ENCODE measurements at regions not wholly inside any gene's neighbourhood (a gene's known extent, or its start where the extent isn't known, plus 50 kb on each side); places are given as distances from the start of the nearest gene placed in this dataset.
"Not testable (repeated sequence)": the region's sequence is repeated elsewhere in the genome, so short reads cannot be mapped to it uniquely, and the experiment has no call there.

DNA sequence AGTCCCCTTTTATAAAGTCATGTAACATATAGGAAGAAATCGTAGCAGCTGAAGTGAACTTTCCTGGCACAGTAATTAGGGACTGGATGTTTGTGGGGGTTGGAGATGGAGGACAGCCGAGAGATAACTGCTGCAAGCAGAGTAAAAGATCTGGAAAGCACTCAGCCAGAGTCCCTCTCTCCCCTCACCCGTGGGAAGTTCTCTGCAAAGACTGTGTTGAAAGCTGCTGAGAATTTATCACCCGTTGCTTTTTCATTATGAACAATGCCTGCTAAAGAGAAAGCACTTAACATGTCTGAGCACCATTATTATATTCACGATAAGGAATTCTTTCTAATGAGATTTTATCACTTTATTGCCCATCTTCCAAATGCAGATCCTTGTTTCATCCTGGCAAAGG is 248.8 kb downstream of the SHOX2 start:
- DNase-seq (ENCODE audit: low read depth, low spot score), result no peak

DNA sequence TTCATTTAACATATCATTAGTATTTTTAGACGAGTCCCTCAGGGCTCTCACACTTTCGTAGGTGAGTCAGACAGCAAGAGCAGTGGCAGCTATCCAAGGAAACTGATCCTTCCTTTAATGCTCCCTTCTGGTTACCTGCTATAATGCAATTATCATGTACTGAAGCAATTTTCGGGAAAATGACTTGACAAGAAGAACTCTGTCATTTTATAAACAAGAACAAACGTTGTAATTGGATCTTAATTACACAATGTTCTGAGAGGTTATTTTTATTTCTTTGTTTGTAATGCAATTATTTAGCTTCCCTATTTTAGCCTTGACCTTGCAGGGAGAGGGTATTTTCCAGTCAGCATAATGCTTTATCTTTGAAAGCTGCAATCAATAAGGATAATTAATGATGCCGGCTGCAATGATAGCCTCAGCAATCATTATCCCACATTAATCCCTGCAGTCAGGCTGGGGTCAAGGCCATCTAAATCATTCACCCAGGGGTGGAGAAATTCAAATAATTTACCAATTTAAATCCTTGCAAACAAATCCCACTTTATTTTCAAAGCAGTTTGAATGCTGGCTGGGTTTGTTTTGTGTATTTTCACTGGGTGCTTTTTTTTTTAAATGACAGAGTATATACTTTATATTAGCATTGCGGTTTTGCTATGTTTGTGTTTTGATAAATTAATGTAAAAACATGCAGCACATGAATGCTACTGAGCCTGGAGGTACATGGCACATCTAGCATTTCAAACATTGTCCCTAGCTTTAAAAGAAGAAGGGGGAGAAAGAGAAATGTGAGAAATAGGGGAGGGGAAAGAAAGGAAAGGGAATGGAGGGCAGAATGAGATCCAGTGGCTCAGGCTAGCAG is 249.9 kb downstream of the SHOX2 start:
- no peak for DNase-seq (ENCODE audit: low read depth, low spot score)

DNA sequence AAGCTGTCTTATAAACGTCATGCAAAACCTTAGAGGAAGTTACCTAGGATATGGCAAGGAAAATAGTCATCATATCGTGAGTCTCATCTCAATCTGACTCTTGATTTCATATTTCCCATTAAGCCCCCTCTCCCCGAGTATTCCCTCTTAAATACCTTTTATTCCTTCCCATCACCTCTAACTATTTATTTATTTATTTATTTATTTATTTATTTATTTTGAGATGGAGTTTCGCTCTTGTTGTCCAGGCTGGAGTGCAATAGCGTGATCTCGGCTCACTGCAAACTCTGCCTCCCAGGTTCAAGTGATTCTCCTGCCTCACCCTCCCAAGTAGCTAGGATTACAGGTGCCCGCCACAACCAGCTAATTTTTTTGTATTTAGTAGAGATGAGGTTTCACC is 260.4 kb downstream of the SHOX2 start:
- DNase-seq (ENCODE audit: low read depth, low spot score), result not testable (repeated sequence)

DNA sequence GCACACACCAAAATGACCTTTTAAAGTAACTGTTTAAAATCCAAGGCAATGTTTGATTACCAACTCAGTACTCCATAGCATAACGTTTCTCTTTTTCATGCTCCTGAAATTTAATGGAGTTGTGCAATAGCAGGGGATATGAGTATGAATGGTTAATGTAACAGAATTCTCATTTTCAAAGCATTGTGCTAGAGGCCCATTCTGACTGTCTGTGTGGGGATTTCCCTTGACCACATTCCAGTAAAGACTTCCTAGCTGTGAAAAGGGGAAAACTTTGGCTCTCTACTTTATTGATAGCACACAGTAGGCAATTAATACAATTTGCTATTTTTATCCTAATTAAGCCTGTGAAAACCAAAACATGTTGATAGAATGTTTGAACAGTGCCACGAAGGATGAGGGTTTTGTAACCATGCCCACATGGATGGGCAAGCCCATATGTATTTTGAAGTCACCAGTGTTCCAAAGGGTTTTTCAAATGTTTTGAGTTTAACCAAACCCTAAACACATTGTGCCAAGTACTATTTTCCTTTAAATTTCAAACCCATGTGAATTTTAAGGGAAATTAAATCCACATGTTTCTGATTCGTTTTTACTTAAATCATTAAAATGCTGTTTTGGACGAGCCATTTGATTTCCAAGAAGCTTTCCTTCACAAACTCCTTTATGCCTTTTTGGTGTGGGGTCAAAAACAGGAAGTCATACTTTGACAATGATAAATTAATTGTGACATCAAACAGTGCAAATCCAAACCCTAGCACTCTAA is 261.2 kb downstream of the SHOX2 start:
- no peak for DNase-seq (ENCODE audit: low read depth, low spot score)

DNA sequence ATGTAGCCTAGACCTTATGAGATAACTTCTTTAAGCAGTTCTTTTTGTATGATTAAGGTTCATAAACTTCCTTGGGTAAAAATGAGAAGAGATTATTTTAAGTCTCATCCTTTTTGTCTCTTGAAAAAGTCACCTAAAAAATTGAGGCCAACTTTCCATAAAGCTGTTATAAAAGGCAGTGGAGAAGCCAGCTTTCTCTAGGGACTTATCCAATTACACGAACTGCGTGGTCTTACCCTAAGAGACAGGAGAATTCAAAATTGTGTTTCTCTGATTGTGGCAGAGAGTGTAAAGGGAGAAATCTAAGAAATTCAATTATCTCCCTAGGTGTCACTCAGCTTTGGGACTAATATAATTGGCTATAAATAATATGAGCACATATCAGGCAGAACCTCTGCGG is 262.0 kb downstream of the SHOX2 start:
- no peak for DNase-seq (ENCODE audit: low read depth, low spot score)

DNA sequence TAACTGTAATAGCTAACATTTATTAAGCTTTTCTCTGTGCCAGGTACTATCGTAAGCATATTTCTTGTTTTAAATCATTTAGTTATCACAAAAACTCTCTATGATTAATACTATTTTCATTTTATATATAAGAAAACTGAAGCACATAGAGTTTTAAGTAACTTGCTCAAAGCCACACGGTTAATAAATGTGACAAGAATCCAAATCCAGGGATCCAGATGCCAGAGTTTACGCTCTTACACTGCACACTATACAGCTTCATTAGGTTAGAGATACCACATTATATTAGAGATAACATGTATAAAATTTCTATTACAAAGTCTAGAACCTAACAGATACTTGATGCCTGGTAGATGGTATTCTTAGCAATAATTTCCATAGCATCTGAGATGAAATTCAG is 265.2 kb downstream of the SHOX2 start:
- no peak for DNase-seq (ENCODE audit: low read depth, low spot score)

DNA sequence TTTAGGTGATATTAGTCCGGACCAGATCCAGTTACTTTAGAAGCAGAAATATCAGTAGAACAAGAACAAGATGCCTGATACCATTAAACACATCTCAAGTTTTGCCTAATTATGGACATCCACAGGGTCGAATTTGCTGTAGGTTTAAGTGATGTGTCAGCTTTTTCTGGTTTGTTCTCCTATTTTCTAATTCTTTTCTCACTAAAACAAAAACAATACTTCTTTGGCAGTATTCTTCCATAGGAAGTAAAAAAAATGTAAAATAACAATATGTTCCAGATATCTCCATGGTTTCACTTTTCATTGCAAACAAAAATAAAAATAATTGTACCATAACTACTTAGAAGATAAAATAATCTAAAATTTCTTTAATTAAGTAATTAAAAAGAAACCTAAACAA is 265.7 kb downstream of the SHOX2 start:
- no peak for DNase-seq (ENCODE audit: low read depth, low spot score)

DNA sequence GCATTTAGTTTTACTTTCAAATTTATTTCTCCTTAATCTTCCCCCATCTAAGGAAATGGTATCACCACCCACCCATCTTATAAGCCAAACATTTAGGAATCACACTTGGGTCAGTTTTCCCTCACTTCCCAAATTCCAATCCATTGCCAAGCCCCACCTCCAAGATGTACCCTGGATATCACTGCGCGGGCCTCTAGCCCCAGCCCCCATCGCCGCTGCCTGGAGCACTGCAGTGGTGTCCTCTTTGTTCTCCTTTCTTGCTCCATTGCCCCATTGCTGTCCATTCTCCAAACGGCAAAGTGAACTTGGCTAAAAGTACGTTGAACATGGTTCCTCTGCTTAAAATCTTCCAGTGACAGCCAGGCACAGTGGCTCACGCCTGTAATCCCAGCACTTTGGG is 267.8 kb downstream of the SHOX2 start:
- no peak for DNase-seq (ENCODE audit: low read depth, low spot score)

DNA sequence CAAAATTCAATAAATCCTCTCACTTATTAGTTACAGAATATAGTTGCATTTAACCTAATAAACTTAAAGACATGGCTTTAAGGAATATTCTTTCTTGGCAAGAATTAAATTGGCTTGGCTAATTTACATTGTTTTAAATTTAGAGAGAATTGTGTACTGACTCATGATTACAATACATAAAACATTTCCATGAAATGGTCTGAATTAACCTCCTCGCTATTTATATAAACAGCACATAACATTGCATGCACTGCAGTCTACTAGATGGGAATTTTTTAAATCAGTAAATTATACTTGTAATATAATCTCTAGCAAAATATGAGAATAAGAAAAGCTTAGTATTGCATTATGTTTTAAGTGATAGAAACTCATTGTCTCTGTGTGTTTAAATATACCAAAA is 268.9 kb downstream of the SHOX2 start:
- no peak for DNase-seq (ENCODE audit: low read depth, low spot score)

DNA sequence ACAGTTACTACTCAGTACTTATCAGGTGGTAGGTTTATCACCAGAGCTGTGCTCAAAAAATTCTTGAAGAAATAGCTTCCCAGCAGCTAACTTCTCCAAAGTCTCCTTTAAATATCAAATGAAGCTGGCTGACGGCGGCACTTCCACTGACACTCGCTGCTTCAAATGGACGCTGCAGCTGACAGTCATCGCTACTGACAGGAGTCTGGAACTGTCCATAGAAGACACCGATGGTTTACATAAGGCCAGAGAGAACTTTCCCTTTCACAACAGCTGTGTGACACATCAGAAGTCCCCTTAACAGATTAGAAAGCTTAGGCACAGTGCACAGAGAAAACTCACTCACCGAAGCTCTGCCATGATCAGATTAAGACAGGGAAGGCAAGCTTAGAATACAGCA is 270.2 kb downstream of the SHOX2 start:
- no peak for DNase-seq (ENCODE audit: low read depth, low spot score)

DNA sequence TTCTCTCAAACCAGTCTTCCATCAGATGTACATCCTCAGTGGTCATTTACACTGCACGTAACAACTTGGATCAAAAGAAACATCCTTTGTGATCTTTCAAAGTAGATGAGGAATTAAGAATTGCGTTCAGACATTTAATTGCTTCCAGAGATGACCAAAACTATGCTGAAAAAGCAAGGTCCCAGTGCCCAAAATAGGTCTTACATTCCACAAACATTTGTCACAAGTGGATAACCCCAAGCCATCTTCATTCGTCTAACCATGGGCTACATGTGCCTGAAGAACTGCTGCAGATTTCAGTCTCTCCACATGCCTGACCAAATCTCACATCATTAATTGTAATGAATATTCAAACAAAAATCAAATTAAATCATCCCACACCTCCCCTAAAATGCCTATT is 273.6 kb downstream of the SHOX2 start:
- DNase-seq (ENCODE audit: low read depth, low spot score), result no peak

DNA sequence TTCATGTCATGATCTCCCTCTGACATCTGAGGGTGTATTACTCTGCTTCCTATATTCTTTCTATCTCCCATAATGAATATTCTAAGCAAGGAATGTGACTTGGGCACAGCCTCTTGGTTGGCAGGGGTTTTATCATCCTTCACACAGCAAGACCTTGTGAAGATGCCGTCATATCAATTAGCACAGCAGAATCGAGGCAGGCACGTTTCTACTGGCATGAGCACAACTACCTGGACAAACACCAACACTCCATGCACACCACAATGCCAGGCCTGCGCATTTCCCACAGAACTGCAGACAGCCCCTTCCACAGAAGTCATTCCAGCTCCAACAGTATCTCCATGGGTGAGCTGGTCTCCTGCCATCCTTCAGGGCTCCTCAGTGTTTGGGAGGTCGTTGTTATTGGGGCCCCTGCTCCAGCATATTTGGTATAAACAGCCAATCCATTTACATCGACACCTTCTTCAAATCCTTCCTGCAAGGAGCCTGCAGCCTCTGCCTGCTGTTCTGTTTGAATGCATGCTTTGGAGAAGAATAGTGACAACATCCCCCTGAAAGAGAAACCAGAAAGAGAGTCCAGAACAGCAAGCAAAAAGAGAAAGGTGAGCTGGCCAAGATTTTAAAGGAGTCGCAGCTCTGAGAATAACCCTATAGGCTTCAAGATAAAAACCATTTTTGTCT is 275.5 kb downstream of the SHOX2 start:
- no peak for DNase-seq (ENCODE audit: low read depth, low spot score)

DNA sequence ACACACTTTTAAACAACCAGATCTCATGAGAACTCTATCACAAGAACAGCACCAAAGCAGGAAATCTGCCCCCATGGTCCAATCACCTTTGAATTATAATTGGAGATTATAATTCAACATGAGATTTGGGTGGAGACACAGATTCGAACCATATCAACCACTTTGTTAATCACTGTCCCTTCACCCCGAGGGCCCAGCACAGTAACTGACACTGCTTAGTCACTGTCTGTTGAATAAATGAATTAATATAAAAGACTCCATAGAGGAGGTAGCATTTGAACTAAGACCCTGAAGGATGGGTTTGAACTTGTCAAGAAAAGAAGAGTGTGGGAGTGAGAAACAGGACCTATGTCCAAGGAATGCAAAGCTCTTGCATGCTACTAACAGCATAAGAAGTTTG is 276.4 kb downstream of the SHOX2 start:
- DNase-seq (ENCODE audit: low read depth, low spot score), result no peak

DNA sequence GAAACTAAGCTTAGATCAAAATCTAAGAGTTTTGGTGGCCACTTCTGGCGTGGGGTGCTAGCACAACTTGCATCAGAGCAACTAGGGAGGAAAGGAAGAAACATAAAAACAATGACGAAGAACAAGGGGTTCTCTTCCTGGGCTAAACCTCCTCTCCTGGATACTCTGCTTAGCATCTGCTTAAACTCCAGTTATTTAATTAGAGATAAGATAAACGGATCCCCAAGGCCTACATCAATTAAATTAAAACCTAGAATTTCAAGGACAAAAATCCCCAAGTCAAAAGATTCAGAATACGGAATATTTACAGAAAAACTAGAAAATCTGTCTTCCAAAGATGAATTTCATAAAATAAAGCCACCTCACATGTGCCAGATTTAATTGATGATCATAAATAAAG is 281.9 kb downstream of the SHOX2 start:
- DNase-seq (ENCODE audit: low read depth, low spot score), result no peak

DNA sequence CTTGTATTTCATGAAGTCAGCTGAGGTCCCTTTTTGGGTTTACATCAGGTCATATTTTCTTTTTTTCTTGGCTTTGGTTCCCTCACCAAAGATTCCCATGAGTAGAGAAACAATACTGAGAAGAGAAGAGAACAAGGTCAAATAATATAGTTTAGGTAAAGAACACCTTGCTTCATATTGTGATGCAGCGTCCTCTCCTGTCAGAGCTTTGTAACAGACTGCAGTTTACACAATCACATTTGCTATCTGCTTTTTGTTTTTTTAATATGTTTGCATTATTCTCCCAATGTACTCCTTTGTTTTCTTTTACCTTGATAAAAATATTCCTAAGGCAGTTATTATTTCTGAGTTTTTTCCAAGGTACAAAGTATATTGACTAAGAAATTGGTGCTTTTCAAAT is 283.2 kb downstream of the SHOX2 start:
- no peak for DNase-seq (ENCODE audit: low read depth, low spot score)

DNA sequence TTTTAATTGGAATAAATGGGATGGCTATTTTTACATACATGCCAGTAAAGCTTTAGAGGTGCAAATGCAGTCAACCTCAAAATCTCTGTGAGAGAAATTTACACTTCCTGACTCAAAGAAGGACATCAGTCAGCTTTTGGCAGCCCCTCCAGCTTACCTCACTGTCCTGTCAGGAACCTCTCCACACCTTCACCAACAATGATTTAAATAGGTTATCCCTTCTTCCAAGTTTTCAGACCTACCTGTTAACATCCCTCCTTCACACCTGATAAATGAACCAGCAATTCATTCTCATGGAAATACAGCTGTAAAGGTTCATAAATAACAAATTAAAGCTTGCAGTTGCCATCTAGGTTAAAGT is 286.1 kb downstream of the SHOX2 start:
- DNase-seq (ENCODE audit: low read depth, low spot score), result no peak

DNA sequence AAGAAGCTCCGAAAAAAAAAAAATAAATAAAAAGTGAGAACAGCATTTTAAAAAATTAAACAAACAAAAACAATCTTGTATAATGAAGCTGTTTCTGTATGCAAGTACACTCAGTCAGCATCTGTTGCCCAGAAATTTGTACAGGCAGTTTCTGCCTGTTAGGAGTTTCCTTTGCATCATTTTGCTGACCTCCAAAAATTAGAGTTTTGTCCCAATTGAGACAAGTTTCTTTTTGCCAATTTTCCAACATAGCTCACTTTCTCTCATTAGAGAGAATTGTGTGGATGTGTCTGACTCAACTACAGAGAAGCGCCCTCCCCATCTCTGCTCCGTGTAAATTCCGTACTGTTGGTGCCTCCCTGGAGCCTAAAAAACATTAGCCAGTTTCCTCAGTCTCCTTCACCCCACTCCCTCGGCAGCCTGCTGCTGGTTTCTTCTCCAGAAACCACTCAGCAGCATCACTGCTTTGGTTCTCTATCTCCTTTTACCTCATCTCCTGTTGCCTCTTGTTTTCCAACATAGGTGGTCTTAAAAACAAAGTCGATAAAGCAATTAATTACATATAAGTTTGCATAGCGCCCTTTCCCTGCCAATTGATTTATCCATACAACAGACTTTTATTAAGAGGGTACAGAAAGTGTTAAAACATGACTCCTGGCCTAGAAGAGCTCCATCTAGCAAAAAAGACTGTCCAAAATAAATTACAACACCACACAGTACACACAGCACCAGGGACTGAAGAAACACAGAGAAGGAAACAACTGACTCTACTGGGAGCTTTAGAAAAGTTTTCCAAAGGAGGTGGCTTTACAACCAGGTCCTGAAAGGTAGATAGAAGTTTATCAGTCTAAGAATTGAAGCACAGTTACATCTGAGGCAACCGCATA is 286.7 kb downstream of the SHOX2 start:
- no peak for DNase-seq (ENCODE audit: low read depth, low spot score)

DNA sequence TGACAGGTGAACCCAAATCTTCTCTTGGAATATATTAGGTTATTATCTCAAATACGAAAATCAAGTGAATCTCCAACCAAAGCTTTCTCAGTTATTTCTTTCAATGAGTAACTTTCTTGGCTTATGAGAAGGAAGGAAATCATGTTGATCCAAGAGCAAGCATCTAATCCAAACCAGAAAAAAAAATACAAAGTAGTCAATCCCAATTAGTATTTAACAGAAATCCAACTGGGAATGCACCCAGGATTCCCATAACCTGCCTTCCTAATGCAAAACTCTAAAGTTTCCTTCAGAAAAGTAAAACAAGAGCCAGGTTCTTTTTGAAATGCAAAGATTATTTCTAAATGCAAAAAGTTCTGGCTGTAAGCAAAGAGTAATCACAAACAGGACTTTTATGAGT is 289.3 kb downstream of the SHOX2 start:
- DNase-seq (ENCODE audit: low read depth, low spot score), result no peak

DNA sequence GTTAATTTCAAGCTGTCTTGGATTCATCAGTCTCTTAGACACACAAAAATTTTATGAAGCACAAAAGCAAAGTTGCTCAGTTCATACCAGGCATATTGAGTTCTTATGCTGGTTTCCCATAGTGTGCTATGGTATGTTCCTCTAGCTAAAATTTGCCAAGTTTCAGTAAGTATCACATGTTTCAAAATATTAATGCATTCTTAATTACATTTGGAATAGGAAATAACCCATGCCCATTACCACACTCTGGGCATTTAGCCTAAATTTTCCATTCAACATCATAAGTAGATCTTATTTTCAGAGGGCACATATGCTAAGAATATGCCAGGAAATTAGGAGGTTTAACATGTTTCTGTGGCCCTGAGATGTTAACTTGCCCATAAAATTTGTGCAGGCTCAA is 289.9 kb downstream of the SHOX2 start:
- no peak for DNase-seq (ENCODE audit: low read depth, low spot score)

DNA sequence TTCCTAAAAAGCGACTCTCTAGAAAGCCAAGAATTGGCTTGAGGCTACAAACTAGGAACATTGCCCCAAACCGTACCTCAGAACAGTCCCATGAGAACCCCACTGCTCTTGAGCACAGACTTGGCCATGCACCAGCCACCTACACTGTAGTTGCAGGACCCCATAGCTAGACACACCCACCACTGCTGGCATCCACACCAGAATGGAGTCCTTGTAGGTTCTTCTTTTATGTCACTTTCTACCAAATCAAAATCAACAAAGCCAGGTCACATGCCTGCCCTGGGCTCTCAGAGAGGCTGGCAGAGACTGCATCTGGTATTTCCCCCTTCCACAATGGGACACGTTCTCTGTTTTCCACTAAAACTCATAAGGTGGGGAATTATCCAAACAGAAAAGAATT is 290.5 kb downstream of the SHOX2 start:
- no peak for DNase-seq (ENCODE audit: low read depth, low spot score)

DNA sequence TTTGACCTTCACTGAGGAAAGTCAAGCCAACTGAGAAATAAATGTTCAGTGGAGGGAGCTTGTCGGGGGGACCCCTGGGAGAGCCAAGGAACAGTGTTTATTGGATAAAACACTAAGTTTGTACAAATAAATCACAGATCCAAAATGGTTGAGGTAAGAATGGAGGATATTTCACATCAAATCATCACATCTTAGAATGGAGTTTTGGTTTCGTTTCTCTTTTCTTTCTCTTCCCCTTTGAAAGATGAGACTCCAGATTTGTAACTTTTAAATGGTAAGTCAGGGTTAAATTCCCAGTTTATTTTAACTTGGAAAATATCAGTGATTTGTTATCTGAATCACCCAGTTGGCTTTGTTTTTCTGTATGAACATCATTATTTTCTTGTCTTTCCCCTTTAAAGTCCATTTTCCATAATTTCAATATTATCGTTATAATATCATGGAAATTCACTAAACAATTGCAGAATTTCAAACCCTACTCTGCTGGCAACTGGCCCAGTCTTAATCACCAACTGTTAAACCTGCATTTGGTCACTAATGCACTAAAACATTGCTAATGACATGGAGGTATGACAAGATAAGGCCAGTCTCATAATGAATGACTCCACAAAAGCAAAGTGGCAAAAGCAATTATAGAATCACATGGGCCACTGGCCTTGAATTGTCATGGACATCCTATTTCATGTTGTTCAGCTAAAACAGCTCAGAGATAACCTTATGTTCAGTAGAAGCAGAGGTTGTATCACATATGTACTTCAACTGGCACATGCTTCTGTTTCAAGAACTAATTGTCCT is 295.1 kb downstream of the SHOX2 start:
- DNase-seq (ENCODE audit: low read depth, low spot score), result no peak

All from activated CD4-positive, CD25-positive, alpha-beta regulatory T cell treated with anti-CD3 and anti-CD28 coated beads, Interleukin-2, amount 50 U/mL, for 16 hours (primary cell).